ENCODE measurements at regions not wholly inside any gene's neighbourhood (a gene's known extent, or its start where the extent isn't known, plus 50 kb on each side); places are given as distances from the start of the nearest gene placed in this dataset.
"Not testable (repeated sequence)": the region's sequence is repeated elsewhere in the genome, so short reads cannot be mapped to it uniquely, and the experiment has no call there.

- DNase-seq: no peak
These were observed 296.6 kb upstream of the DAB2 start for GRCh38 chr5:39721394-39721793.

GRCh38 chr5:39720136-39720535 lies 295.4 kb upstream of the DAB2 start:
- DNase-seq: no peak

- DNase-seq: no peak
These were observed 292.6 kb upstream of the DAB2 start for GRCh38 chr5:39717176-39717897.

- DNase-seq: peak in 2 of 6 experiments; percentile 2 to 19
These were observed 291.8 kb upstream of the DAB2 start for GRCh38 chr5:39716532-39717028.

GRCh38 chr5:39714036-39714698 lies 289.4 kb upstream of the DAB2 start:
- peak in 4 of 6 experiments; percentile 1 to 42 (median 18) for DNase-seq

GRCh38 chr5:39713250-39713916 lies 288.6 kb upstream of the DAB2 start:
- no peak for DNase-seq

- no peak for DNase-seq
These were observed 287.8 kb upstream of the DAB2 start for GRCh38 chr5:39712316-39713249.

- DNase-seq: no peak
These were observed 287.0 kb upstream of the DAB2 start for GRCh38 chr5:39711821-39712220.

- no peak for DNase-seq
These were observed 284.3 kb upstream of the DAB2 start for GRCh38 chr5:39709032-39709431.

- no peak for DNase-seq
These were observed 278.1 kb upstream of the DAB2 start for GRCh38 chr5:39702928-39703327.

GRCh38 chr5:39700523-39700922 lies 275.7 kb upstream of the DAB2 start:
- DNase-seq: no peak

GRCh38 chr5:39698838-39699560 lies 274.2 kb upstream of the DAB2 start:
- no peak for DNase-seq

- DNase-seq: no peak
These were observed 273.1 kb upstream of the DAB2 start for GRCh38 chr5:39697881-39698280.

- DNase-seq: no peak
These were observed 272.1 kb upstream of the DAB2 start for GRCh38 chr5:39696672-39697398.

GRCh38 chr5:39691993-39692392 lies 267.2 kb upstream of the DAB2 start:
- DNase-seq: no peak

GRCh38 chr5:39691136-39691535 lies 266.4 kb upstream of the DAB2 start:
- no peak for DNase-seq

GRCh38 chr5:39689919-39690318 lies 265.1 kb upstream of the DAB2 start:
- no peak for DNase-seq

GRCh38 chr5:39687924-39688323 lies 263.1 kb upstream of the DAB2 start:
- DNase-seq: not testable (repeated sequence)

GRCh38 chr5:39680213-39680612 lies 255.4 kb upstream of the DAB2 start:
- DNase-seq: no peak

- no peak for DNase-seq
These were observed 253.8 kb upstream of the DAB2 start for GRCh38 chr5:39678534-39678933.

- no peak for DNase-seq
These were observed 250.9 kb upstream of the DAB2 start for GRCh38 chr5:39675676-39676075.
